HEK293 (cell line): ENCODE measurements at regions not wholly inside any gene's neighbourhood (a gene's known extent, or its start where the extent isn't known, plus 50 kb on each side); places are given as distances from the start of the nearest gene placed in this dataset.

Experiments
- CTCF ChIA-PET: fragments of 350-600 bp; formaldehyde crosslinking; extraction: SDS; loops from one replicate; lab custom pipeline; 2021; ENCODE audit warnings: antibody characterized with exemption; lab: Yijun Ruan, JAX
- POLR2A ChIA-PET: fragments of 300-600 bp; formaldehyde crosslinking; extraction: SDS; loops from one replicate; lab custom pipeline; 2020; ENCODE audit warnings: antibody characterized with exemption, inconsistent platforms; lab: Yijun Ruan, JAX
- H3K27ac ChIP-seq: fragments of 200-500 bp; sonication (Bioruptor generic); 2 replicates; pipeline ENCODE4 v1.5.1; 2014; ENCODE audit warnings: low read depth, low read length, control low read depth, inconsistent platforms; ENCODE audit errors: extremely low read depth
- H3K36me3 ChIP-seq, 2 experiments: fragments of 200-500 bp in 1 of 2; sonication (Bioruptor generic) in 1 of 2; 1 replicate in 1 of 2; 2 replicates in 1 of 2; pipeline ENCODE4 v1.5.1; 2014 to 2017; ENCODE audit warnings: inconsistent platforms in 2 of 2, low read length in 2 of 2; ENCODE audit not compliant: control insufficient read depth in 2 of 2, insufficient read depth in 1 of 2
- H3K4me1 ChIP-seq: fragments of 200-500 bp; sonication (Bioruptor generic); 2 replicates; pipeline ENCODE4 v1.5.1; 2014; ENCODE audit warnings: mild to moderate bottlenecking, low read length, inconsistent platforms; ENCODE audit not compliant: control insufficient read depth, insufficient read depth
- H3K4me3 ChIP-seq: 2 replicates; pipeline ENCODE4 v1.5.1; 2011; ENCODE audit warnings: low read depth, mild to moderate bottlenecking, control low read depth, low read length, moderate library complexity
- H3K9me3 ChIP-seq: fragments of 200-500 bp; sonication (Bioruptor generic); 2 replicates; pipeline ENCODE4 v1.5.1; 2014; ENCODE audit warnings: low read depth, low read length, inconsistent platforms; ENCODE audit not compliant: control insufficient read depth, insufficient read depth
- KLF16 ChIP-seq: fragments of 450-650 bp; formaldehyde crosslinking; IDR thresholded peaks from 2 replicates; pipeline ENCODE4 v1.5.1; 2017; ENCODE audit warnings: missing biosample characterization, missing genetic modification characterization
- MEIS1 ChIP-seq: sonication (generic); formaldehyde crosslinking; IDR thresholded peaks from 2 replicates; pipeline ENCODE4 v1.8.1; 2022; ENCODE audit warnings: missing genetic modification reagents, mild to moderate bottlenecking, borderline replicate concordance
- ZBTB48 ChIP-seq: fragments of 450-650 bp; formaldehyde crosslinking; IDR thresholded peaks from 2 replicates; pipeline ENCODE4 v1.5.1; 2016; ENCODE audit warnings: missing biosample characterization, missing genetic modification characterization
- ZBTB7A ChIP-seq: fragments of 450-650 bp; formaldehyde crosslinking; IDR thresholded peaks from 2 replicates; pipeline ENCODE4 v1.5.1; 2016; ENCODE audit warnings: low read depth, missing biosample characterization, missing genetic modification characterization
- ZFP3 ChIP-seq: fragments of 450-650 bp; formaldehyde crosslinking; IDR thresholded peaks from 2 replicates; pipeline ENCODE4 v1.5.1; 2016; ENCODE audit warnings: low read depth, missing biosample characterization, missing genetic modification characterization
- ZIC2 ChIP-seq: fragments of 450-650 bp; formaldehyde crosslinking; IDR thresholded peaks from 2 replicates; pipeline ENCODE4 v1.5.1; 2016; ENCODE audit warnings: missing biosample characterization, missing genetic modification characterization
- ZNF132 ChIP-seq: fragments of 450-650 bp; formaldehyde crosslinking; IDR thresholded peaks from 2 replicates; pipeline ENCODE4 v1.5.1; 2017; ENCODE audit warnings: missing biosample characterization, missing genetic modification characterization, borderline replicate concordance
- ZNF155 ChIP-seq: fragments of 450-650 bp; formaldehyde crosslinking; IDR thresholded peaks from 2 replicates; pipeline ENCODE4 v1.5.1; 2016; ENCODE audit warnings: missing biosample characterization, missing genetic modification characterization
- ZNF174 ChIP-seq: fragments of 450-650 bp; formaldehyde crosslinking; IDR thresholded peaks from 2 replicates; pipeline ENCODE4 v1.5.0; 2017; ENCODE audit warnings: missing biosample characterization, mild to moderate bottlenecking, missing genetic modification characterization
- ZNF248 ChIP-seq: fragments of 450-650 bp; formaldehyde crosslinking; IDR thresholded peaks from 2 replicates; pipeline ENCODE4 v1.5.1; 2017; ENCODE audit warnings: missing biosample characterization, missing genetic modification characterization
- ZNF366 ChIP-seq: fragments of 450-650 bp; formaldehyde crosslinking; conservative IDR thresholded peaks from 2 replicates; pipeline ENCODE4 v1.5.1; 2016; ENCODE audit warnings: missing biosample characterization, missing genetic modification characterization
- ZNF560 ChIP-seq: fragments of 450-650 bp; formaldehyde crosslinking; IDR thresholded peaks from 2 replicates; pipeline ENCODE4 v1.5.1; 2017; ENCODE audit warnings: missing biosample characterization, missing genetic modification characterization, borderline replicate concordance
- ZNF596 ChIP-seq: fragments of 450-650 bp; IDR thresholded peaks from 2 replicates; pipeline ENCODE4 v1.5.0; 2018; ENCODE audit warnings: missing biosample characterization, mild to moderate bottlenecking, missing genetic modification characterization, moderate library complexity
- ZNF623 ChIP-seq: fragments of 450-650 bp; formaldehyde crosslinking; IDR thresholded peaks from 2 replicates; pipeline ENCODE4 v1.5.1; 2016; ENCODE audit warnings: missing biosample characterization, missing genetic modification characterization
- ZNF660 ChIP-seq: fragments of 450-650 bp; IDR thresholded peaks from 2 replicates; pipeline ENCODE4 v1.5.1; 2018; ENCODE audit warnings: missing biosample characterization, mild to moderate bottlenecking, missing genetic modification characterization
- TF ChIP-seq, protein P1 (sequence below): fragments of 450-650 bp; formaldehyde crosslinking; IDR thresholded peaks from 2 replicates; pipeline ENCODE4 v1.5.1; 2016; ENCODE audit warnings: missing biosample characterization, missing genetic modification characterization
- TF ChIP-seq, protein P2 (sequence below): fragments of 450-650 bp; formaldehyde crosslinking; IDR thresholded peaks from 2 replicates; pipeline ENCODE4 v1.5.1; 2016; ENCODE audit warnings: missing biosample characterization, missing genetic modification characterization, borderline replicate concordance
- TF ChIP-seq, protein P3 (sequence below): fragments of 450-650 bp; formaldehyde crosslinking; IDR thresholded peaks from 2 replicates; pipeline ENCODE4 v1.5.1; 2016; ENCODE audit warnings: missing biosample characterization, missing genetic modification characterization
- TF ChIP-seq, protein P4 (sequence below): fragments of 450-650 bp; formaldehyde crosslinking; IDR thresholded peaks from 2 replicates; pipeline ENCODE4 v1.5.1; 2016; ENCODE audit warnings: missing biosample characterization, missing genetic modification characterization, borderline replicate concordance

DNA sequence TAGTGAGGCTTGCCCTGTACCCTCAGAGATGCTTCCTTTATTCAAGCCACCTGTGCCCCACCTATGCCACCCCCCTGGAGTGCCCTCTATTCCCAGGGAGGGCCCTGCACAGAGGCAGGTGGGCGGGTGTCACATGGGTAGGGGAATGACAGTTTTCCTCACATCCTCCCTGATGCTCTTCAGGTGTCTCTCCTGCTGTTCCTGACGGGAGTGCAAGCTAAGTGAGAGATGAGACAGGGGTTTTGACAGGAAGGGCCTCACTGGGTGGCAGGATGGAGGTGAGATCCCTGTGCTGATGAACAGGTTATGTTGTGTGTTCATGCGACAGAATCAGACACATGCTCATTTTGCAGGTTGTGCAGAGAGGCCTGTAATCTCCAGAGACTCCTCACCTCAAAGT is 164.1 kb upstream of the CHD6 start (continued):
- TF ChIP-seq, protein P1, sequence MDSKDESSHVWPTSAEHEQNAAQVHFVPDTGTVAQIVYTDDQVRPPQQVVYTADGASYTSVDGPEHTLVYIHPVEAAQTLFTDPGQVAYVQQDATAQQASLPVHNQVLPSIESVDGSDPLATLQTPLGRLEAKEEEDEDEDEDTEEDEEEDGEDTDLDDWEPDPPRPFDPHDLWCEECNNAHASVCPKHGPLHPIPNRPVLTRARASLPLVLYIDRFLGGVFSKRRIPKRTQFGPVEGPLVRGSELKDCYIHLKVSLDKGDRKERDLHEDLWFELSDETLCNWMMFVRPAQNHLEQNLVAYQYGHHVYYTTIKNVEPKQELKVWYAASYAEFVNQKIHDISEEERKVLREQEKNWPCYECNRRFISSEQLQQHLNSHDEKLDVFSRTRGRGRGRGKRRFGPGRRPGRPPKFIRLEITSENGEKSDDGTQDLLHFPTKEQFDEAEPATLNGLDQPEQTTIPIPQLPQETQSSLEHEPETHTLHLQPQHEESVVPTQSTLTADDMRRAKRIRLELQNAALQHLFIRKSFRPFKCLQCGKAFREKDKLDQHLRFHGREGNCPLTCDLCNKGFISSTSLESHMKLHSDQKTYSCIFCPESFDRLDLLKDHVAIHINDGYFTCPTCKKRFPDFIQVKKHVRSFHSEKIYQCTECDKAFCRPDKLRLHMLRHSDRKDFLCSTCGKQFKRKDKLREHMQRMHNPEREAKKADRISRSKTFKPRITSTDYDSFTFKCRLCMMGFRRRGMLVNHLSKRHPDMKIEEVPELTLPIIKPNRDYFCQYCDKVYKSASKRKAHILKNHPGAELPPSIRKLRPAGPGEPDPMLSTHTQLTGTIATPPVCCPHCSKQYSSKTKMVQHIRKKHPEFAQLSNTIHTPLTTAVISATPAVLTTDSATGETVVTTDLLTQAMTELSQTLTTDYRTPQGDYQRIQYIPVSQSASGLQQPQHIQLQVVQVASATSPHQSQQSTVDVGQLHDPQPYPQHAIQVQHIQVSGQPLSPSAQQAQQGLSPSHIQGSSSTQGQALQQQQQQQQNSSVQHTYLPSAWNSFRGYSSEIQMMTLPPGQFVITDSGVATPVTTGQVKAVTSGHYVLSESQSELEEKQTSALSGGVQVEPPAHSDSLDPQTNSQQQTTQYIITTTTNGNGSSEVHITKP (tag by site-specific recombination): no peak
- no peak for TF ChIP-seq ZNF660 (tag by site-specific recombination)
- TF ChIP-seq, all 188 proteins: peak for 0

DNA sequence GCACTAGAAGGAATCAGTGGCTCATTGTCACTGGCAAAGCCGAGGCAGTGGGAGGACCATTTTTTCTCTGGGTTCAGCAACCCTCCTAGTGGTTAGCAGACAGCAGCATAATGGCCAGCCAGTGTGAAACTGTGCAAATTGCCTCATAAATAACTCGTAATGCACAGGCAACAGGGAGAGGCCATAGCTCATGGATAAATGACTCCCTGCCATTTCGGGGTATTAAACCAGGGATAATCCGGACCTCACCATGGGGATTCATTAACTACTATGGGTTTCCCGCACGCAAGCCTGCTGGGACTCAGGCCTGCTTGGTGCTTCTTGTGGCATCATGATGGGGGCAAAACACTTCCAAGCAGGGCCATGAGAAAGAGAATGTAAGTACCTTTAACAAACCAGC is 158.2 kb upstream of the CHD6 start:
- TF ChIP-seq ZIC2 (tag by site-specific recombination): peak; percentile 97
- TF ChIP-seq ZNF560 (tag by site-specific recombination): no peak
- no peak for TF ChIP-seq MEIS1 (CRISPR knock-in tag)
- CTCF ChIA-PET: no interaction called here

DNA sequence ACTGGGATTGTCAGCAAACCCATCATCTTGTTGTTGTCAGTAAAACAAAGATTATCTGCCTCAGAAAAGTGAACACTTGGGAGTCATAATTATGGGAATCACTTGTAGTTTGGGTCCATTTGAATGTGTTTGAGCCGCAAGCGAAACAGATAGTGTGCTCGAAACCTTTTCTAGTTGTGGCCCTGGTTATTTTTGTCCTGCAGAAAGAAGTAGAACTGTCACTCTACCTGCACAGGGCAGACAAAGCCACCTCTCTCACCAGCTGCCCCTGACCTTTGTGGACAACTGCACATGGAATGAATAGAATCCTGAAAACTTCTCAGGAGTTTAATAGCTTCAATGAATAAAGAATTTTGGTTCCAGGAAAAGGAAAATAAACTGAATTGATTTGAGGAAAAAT is 156.1 kb upstream of the CHD6 start:
- ChIA-PET CTCF (no interaction called here), POLR2A (no interaction called here)
- Histone ChIP-seq H3K36me3 (no peaks in the 10 kb centered on the region), H3K4me3 (no peak overlapping the region), H3K4me1 (no peaks in the 10 kb centered on the region), H3K9me3 (no peaks in the 10 kb centered on the region), H3K27ac (no peak overlapping the region)
- no peak for TF ChIP-seq ZBTB48
- TF ChIP-seq ZBTB7A (tag by site-specific recombination): no peak
- TF ChIP-seq ZNF174 (tag by site-specific recombination): no peak
- TF ChIP-seq ZNF596 (tag by site-specific recombination): no peak
- TF ChIP-seq ZNF248 (tag by site-specific recombination): no peak
- TF ChIP-seq KLF16: no peak
- TF ChIP-seq ZNF623 (tag by site-specific recombination): no peak
- TF ChIP-seq, protein P2, sequence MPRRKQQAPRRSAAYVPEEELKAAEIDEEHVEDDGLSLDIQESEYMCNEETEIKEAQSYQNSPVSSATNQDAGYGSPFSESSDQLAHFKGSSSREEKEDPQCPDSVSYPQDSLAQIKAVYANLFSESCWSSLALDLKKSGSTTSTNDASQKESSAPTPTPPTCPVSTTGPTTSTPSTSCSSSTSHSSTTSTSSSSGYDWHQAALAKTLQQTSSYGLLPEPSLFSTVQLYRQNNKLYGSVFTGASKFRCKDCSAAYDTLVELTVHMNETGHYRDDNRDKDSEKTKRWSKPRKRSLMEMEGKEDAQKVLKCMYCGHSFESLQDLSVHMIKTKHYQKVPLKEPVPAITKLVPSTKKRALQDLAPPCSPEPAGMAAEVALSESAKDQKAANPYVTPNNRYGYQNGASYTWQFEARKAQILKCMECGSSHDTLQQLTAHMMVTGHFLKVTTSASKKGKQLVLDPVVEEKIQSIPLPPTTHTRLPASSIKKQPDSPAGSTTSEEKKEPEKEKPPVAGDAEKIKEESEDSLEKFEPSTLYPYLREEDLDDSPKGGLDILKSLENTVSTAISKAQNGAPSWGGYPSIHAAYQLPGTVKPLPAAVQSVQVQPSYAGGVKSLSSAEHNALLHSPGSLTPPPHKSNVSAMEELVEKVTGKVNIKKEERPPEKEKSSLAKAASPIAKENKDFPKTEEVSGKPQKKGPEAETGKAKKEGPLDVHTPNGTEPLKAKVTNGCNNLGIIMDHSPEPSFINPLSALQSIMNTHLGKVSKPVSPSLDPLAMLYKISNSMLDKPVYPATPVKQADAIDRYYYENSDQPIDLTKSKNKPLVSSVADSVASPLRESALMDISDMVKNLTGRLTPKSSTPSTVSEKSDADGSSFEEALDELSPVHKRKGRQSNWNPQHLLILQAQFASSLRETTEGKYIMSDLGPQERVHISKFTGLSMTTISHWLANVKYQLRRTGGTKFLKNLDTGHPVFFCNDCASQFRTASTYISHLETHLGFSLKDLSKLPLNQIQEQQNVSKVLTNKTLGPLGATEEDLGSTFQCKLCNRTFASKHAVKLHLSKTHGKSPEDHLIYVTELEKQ: no peak
- TF ChIP-seq ZNF132 (tag by site-specific recombination): no peak
- no peak for TF ChIP-seq ZNF560 (tag by site-specific recombination)
- no peak for TF ChIP-seq ZFP3 (tag by site-specific recombination)
- TF ChIP-seq, protein P3, sequence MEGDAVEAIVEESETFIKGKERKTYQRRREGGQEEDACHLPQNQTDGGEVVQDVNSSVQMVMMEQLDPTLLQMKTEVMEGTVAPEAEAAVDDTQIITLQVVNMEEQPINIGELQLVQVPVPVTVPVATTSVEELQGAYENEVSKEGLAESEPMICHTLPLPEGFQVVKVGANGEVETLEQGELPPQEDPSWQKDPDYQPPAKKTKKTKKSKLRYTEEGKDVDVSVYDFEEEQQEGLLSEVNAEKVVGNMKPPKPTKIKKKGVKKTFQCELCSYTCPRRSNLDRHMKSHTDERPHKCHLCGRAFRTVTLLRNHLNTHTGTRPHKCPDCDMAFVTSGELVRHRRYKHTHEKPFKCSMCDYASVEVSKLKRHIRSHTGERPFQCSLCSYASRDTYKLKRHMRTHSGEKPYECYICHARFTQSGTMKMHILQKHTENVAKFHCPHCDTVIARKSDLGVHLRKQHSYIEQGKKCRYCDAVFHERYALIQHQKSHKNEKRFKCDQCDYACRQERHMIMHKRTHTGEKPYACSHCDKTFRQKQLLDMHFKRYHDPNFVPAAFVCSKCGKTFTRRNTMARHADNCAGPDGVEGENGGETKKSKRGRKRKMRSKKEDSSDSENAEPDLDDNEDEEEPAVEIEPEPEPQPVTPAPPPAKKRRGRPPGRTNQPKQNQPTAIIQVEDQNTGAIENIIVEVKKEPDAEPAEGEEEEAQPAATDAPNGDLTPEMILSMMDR: no peak
- TF ChIP-seq ZNF366 (tag by site-specific recombination): no peak
- TF ChIP-seq ZNF155 (tag by site-specific recombination): no peak
- TF ChIP-seq, protein P4, sequence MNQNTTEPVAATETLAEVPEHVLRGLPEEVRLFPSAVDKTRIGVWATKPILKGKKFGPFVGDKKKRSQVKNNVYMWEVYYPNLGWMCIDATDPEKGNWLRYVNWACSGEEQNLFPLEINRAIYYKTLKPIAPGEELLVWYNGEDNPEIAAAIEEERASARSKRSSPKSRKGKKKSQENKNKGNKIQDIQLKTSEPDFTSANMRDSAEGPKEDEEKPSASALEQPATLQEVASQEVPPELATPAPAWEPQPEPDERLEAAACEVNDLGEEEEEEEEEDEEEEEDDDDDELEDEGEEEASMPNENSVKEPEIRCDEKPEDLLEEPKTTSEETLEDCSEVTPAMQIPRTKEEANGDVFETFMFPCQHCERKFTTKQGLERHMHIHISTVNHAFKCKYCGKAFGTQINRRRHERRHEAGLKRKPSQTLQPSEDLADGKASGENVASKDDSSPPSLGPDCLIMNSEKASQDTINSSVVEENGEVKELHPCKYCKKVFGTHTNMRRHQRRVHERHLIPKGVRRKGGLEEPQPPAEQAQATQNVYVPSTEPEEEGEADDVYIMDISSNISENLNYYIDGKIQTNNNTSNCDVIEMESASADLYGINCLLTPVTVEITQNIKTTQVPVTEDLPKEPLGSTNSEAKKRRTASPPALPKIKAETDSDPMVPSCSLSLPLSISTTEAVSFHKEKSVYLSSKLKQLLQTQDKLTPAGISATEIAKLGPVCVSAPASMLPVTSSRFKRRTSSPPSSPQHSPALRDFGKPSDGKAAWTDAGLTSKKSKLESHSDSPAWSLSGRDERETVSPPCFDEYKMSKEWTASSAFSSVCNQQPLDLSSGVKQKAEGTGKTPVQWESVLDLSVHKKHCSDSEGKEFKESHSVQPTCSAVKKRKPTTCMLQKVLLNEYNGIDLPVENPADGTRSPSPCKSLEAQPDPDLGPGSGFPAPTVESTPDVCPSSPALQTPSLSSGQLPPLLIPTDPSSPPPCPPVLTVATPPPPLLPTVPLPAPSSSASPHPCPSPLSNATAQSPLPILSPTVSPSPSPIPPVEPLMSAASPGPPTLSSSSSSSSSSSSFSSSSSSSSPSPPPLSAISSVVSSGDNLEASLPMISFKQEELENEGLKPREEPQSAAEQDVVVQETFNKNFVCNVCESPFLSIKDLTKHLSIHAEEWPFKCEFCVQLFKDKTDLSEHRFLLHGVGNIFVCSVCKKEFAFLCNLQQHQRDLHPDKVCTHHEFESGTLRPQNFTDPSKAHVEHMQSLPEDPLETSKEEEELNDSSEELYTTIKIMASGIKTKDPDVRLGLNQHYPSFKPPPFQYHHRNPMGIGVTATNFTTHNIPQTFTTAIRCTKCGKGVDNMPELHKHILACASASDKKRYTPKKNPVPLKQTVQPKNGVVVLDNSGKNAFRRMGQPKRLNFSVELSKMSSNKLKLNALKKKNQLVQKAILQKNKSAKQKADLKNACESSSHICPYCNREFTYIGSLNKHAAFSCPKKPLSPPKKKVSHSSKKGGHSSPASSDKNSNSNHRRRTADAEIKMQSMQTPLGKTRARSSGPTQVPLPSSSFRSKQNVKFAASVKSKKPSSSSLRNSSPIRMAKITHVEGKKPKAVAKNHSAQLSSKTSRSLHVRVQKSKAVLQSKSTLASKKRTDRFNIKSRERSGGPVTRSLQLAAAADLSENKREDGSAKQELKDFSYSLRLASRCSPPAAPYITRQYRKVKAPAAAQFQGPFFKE (tag by site-specific recombination): no peak

More for the DNA sequence above, 158.2 kb upstream of the CHD6 start:
- Histone ChIP-seq H3K36me3 (no peaks in the 10 kb centered on the region), H3K4me1 (no peaks in the 10 kb centered on the region), H3K27ac (no peak overlapping the region), H3K9me3 (no peaks in the 10 kb centered on the region), H3K4me3 (no peak overlapping the region)
- POLR2A ChIA-PET: no interaction called here
